Endothelial cell of umbilical vein (primary cell): ENCODE measurements at regions not wholly inside any gene's neighbourhood (a gene's known extent, or its start where the extent isn't known, plus 50 kb on each side); places are given as distances from the start of the nearest gene placed in this dataset.

Experiments
- BruUV-seq: library from RNA; stranded (reverse); fragments of 400-500 nt; replicated peaks from 2 replicates; lab custom pipeline; 2021; lab: Mats Ljungman, UMichigan
- CTCF ChIA-PET: fragments of 300-600, 350-600 bp; sonication (Branson Sonifier 250); formaldehyde crosslinking; loops from one replicate; lab custom pipeline; 2021; ENCODE audit warnings: antibody characterized with exemption, inconsistent platforms; lab: Charles Lee
- POLR2A ChIA-PET: fragments of 300-600, 350-600 bp; sonication (Branson Sonifier 250); formaldehyde crosslinking; loops from one replicate; lab custom pipeline; 2021; ENCODE audit warnings: antibody characterized with exemption, inconsistent platforms; lab: Charles Lee
- DNase-seq: peaks from one replicate; pipeline ENCODE4 v3.0.0-alpha.2; 2011; ENCODE audit warnings: low read depth, low spot score
- FAIRE-seq: peaks from 2 replicates; lab custom pipeline; 2011; peaks lifted over from hg19 to GRCh38; lab: Jason Lieb, UNC
- H2AFZ ChIP-seq: 2 replicates; pipeline ENCODE4 v1.6.0; 2012; ENCODE audit warnings: low read depth, low read length, control low read depth, inconsistent platforms
- H3K27ac ChIP-seq: 2 replicates; pipeline ENCODE4 v1.5.1; 2011; ENCODE audit warnings: low read depth, mild to moderate bottlenecking, control low read depth, low read length, moderate library complexity; ENCODE audit not compliant: insufficient read depth
- H3K27me3 ChIP-seq, 2 experiments: 2 replicates each; pipeline versions ENCODE4 v1.6.0 to v1.6.1; 2011; ENCODE audit warnings: low read length in 2 of 2, mixed read lengths in 1 of 2; ENCODE audit not compliant: control insufficient read depth in 2 of 2, insufficient read depth in 2 of 2
- H3K36me3 ChIP-seq, 2 experiments: 2 replicates in 1 of 2; 3 replicates in 1 of 2; pipeline ENCODE4 v1.5.1; 2011; ENCODE audit warnings: low read length in 2 of 2, mild to moderate bottlenecking in 1 of 2, moderate library complexity in 1 of 2; ENCODE audit not compliant: control insufficient read depth in 2 of 2, insufficient read depth in 2 of 2; ENCODE audit errors: extremely low read depth in 1 of 2
- H3K4me1 ChIP-seq: 3 replicates; pipeline ENCODE4 v1.5.1; 2011; ENCODE audit warnings: mild to moderate bottlenecking, low read length; ENCODE audit not compliant: control insufficient read depth, insufficient read depth; ENCODE audit errors: extremely low read depth
- H3K4me2 ChIP-seq: 2 replicates; pipeline ENCODE4 v1.6.1; 2011; ENCODE audit warnings: low read length, control low read depth, mixed read lengths; ENCODE audit not compliant: insufficient read depth
- H3K4me3 ChIP-seq, 3 experiments: fragments of 200-600 bp in 1 of 3; sonication (generic), shearing (Covaris generic) in 1 of 3; replicated peaks in 1 of 3; 2 replicates each; pipeline ENCODE4 v1.5.1; 2011 to 2016; ENCODE audit warnings: control low read depth in 3 of 3, low read length in 3 of 3, mild to moderate bottlenecking in 2 of 3, inconsistent platforms in 1 of 3, low read depth in 1 of 3, moderate library complexity in 1 of 3; ENCODE audit not compliant: insufficient read depth in 1 of 3
- H3K79me2 ChIP-seq: 2 replicates; pipeline ENCODE4 v1.6.0; 2012; ENCODE audit warnings: low read length, inconsistent platforms; ENCODE audit not compliant: control insufficient read depth, insufficient read depth
- H3K9ac ChIP-seq: replicated peaks from 2 replicates; pipeline ENCODE3; 2011; ENCODE audit warnings: low read length, control low read depth; ENCODE audit not compliant: insufficient read depth; ENCODE audit errors: extremely low read depth
- H3K9me1 ChIP-seq: replicated peaks from 3 replicates; pipeline ENCODE4 v1.6.0; 2011; ENCODE audit warnings: mild to moderate bottlenecking, low read length; ENCODE audit not compliant: control insufficient read depth, insufficient read depth; ENCODE audit errors: extremely low read depth
- H3K9me3 ChIP-seq: replicated peaks from 2 replicates; pipeline ENCODE4 v1.5.1; 2012; ENCODE audit warnings: low read length, inconsistent platforms; ENCODE audit not compliant: control insufficient read depth, insufficient read depth
- H4K20me1 ChIP-seq: replicated peaks from 2 replicates; pipeline ENCODE3; 2011; ENCODE audit warnings: mild to moderate bottlenecking, low read length; ENCODE audit not compliant: control insufficient read depth, insufficient read depth; ENCODE audit errors: extremely low read depth
- EZH2 ChIP-seq: IDR thresholded peaks from 2 replicates; pipeline ENCODE4 v1.6.1; 2012; ENCODE audit warnings: borderline replicate concordance, low read depth, mild to moderate bottlenecking, moderate library complexity, low read length, inconsistent platforms; ENCODE audit not compliant: severe bottlenecking
- FOS ChIP-seq: IDR thresholded peaks from 2 replicates; pipeline ENCODE4 v1.6.1; 2011; ENCODE audit warnings: mild to moderate bottlenecking, low read length, moderate library complexity, borderline replicate concordance; ENCODE audit not compliant: insufficient read depth
- GATA2 ChIP-seq: IDR thresholded peaks from 2 replicates; pipeline ENCODE4 v1.7.0; 2011; ENCODE audit warnings: low read depth, mild to moderate bottlenecking, moderate library complexity, mixed read lengths, low read length; ENCODE audit not compliant: insufficient read length, insufficient read depth
- JUN ChIP-seq: IDR thresholded peaks from 2 replicates; pipeline ENCODE4 v1.6.1; 2011; ENCODE audit warnings: borderline replicate concordance, low read depth; ENCODE audit not compliant: insufficient read length, insufficient read depth
- MAX ChIP-seq: IDR thresholded peaks from 2 replicates; pipeline ENCODE4 v1.6.1; 2011; ENCODE audit not compliant: insufficient read depth, insufficient read length
- MYC ChIP-seq: IDR thresholded peaks from one replicate; pipeline ENCODE4 v1.6.1; 2011; ENCODE audit warnings: mild to moderate bottlenecking, low read depth, low read length
- POLR2A ChIP-seq: IDR thresholded peaks from 2 replicates; pipeline ENCODE4 v1.6.1; 2012; ENCODE audit warnings: low read depth, mild to moderate bottlenecking, control low read depth, low read length
- POLR2AphosphoS5 ChIP-seq: IDR thresholded peaks from 2 replicates; pipeline ENCODE4 v1.6.1; 2012; ENCODE audit warnings: low read depth, mild to moderate bottlenecking, control low read depth, low read length, moderate library complexity; ENCODE audit not compliant: insufficient read depth
- dilution Hi-C: fragments of 300-500 bp; cut with MboI; formaldehyde crosslinking; loops from one replicate; pipeline ENCODE4 v1.15.0; 2019; ENCODE audit warnings: low sequenced_read_pairs; ENCODE audit not compliant: extremely low pct_ligation_motif_present
- intact Hi-C: fragments of 100-400 bp; cut with micrococcal nuclease; formaldehyde crosslinking; loops from one replicate; pipeline ENCODE4 v1.10.0; 2022
- TF ChIP-seq, protein P1 (sequence below), 2 donors: IDR thresholded peaks; 1 replicate in 1 of 2; 2 replicates in 1 of 2; pipeline ENCODE4 v1.5.1; 2011; ENCODE audit warnings: low read length in 2 of 2, mild to moderate bottlenecking in 2 of 2, moderate library complexity in 2 of 2, control low read depth in 1 of 2, inconsistent platforms in 1 of 2, low read depth in 1 of 2; ENCODE audit not compliant: insufficient read depth in 1 of 2; ENCODE audit errors: extremely low read depth in 1 of 2

- BruUV-seq, result no TSS peak
- POLR2A ChIA-PET, result no interaction called here
- CTCF ChIA-PET, result no interaction called here
- TF ChIP-seq MAX (no peak), POLR2A (no peak), JUN (no peak), EZH2 (no peak), FOS (no peak), POLR2AphosphoS5 (no peak), MYC (no peak), GATA2 (no peak)
- TF ChIP-seq, protein P1, sequence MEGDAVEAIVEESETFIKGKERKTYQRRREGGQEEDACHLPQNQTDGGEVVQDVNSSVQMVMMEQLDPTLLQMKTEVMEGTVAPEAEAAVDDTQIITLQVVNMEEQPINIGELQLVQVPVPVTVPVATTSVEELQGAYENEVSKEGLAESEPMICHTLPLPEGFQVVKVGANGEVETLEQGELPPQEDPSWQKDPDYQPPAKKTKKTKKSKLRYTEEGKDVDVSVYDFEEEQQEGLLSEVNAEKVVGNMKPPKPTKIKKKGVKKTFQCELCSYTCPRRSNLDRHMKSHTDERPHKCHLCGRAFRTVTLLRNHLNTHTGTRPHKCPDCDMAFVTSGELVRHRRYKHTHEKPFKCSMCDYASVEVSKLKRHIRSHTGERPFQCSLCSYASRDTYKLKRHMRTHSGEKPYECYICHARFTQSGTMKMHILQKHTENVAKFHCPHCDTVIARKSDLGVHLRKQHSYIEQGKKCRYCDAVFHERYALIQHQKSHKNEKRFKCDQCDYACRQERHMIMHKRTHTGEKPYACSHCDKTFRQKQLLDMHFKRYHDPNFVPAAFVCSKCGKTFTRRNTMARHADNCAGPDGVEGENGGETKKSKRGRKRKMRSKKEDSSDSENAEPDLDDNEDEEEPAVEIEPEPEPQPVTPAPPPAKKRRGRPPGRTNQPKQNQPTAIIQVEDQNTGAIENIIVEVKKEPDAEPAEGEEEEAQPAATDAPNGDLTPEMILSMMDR (IDR thresholded peaks at IDR 0.05; ENCODE audit: extremely low read depth in 1 of 2, insufficient read depth in 1 of 2, low read depth in 1 of 2, low read length in 2 of 2), result no peak
- FAIRE-seq, result no peak
- Histone ChIP-seq H3K79me2 (no peaks in the 10 kb centered on the region), H3K4me3 (no peak overlapping the region), H3K4me2 (no peak overlapping the region), H2AFZ (no peak overlapping the region), H3K36me3 (no peaks in the 10 kb centered on the region), H3K9ac (no peak overlapping the region), H3K9me1 (no peaks in the 10 kb centered on the region), H3K27ac (no peak overlapping the region), H3K9me3 (peaks cover 2% of the 10 kb centered on the region), H3K27me3 (no peaks in the 10 kb centered on the region), H4K20me1 (no peaks in the 10 kb centered on the region), H3K4me1 (no peaks in the 10 kb centered on the region)
- dilution Hi-C loops, result no loop called here
- intact Hi-C loops, result no loop called here
- no peak for DNase-seq
Observed at GRCh38 chr5:85159395-85159794, 774.7 kb upstream of the EDIL3 start.
